ENCODE measurements at regions not wholly inside any gene's neighbourhood (a gene's known extent, or its start where the extent isn't known, plus 50 kb on each side); places are given as distances from the start of the nearest gene placed in this dataset.
"Not testable (repeated sequence)": the region's sequence is repeated elsewhere in the genome, so short reads cannot be mapped to it uniquely, and the experiment has no call there.

- Histone ChIP-seq H3K79me2 (ENCODE audit: control insufficient read depth, insufficient read depth, low read length) (no peaks in the 10 kb centered on the region), H2BK15ac (replicated peaks; ENCODE audit: low read depth) (no peak overlapping the region), H3K23ac (ENCODE audit: low read length) (no peak overlapping the region), H2AK5ac (ENCODE audit: low read length) (no peak overlapping the region), H3K27me3 (ENCODE audit: insufficient read depth, low read length, poor library complexity) (no peaks in the 10 kb centered on the region), H3K9ac (ENCODE audit: low read length) (no peak overlapping the region), H3K27ac (ENCODE audit: low read depth, low read length) (no peak overlapping the region), H2BK5ac (ENCODE audit: low read length) (no peak overlapping the region), H3K36me3 (ENCODE audit: control insufficient read depth, insufficient read depth, low read length) (no peaks in the 10 kb centered on the region), H3K4me3 (ENCODE audit: low read length) (no peak overlapping the region), H4K8ac (ENCODE audit: low read depth, low read length) (no peak overlapping the region), H3K56ac (ENCODE audit: low read length) (no peak overlapping the region), H3K4me2 (ENCODE audit: low read length) (no peak overlapping the region), H3K18ac (ENCODE audit: low read length) (no peak overlapping the region), H4K5ac (ENCODE audit: low read length) (no peak overlapping the region), H3K79me1 (ENCODE audit: low read length) (no peaks in the 10 kb centered on the region), H2BK120ac (ENCODE audit: low read depth, low read length) (no peak overlapping the region), H3K4ac (ENCODE audit: low read depth, low read length) (no peak overlapping the region), H3K4me1 (ENCODE audit: control insufficient read depth, low read depth, low read length) (no peaks in the 10 kb centered on the region)
- no CpG with 5 or more reads among the region's 4 CpGs for WGBS (ENCODE audit: extremely low coverage, insufficient coverage, low lambda C conversion rate)
- DNase-seq: peak; percentile 21
Measured at GRCh38 chr2:84306361-84306760, 152.7 kb downstream of the SUCLG1 start.

- WGBS (ENCODE audit: extremely low coverage, insufficient coverage, low lambda C conversion rate): no CpG with 5 or more reads among the region's 3 CpGs
- DNase-seq: peak; percentile 84
- H3K27me3 ChIP-seq (ENCODE audit: insufficient read depth, low read length, poor library complexity): no peaks in the 10 kb centered on the region
Measured at GRCh38 chr2:84302513-84303412, 156.3 kb downstream of the SUCLG1 start.

GRCh38 chr2:84301717-84302116 lies 157.4 kb downstream of the SUCLG1 start:
- no peak overlapping the region for H3K23ac ChIP-seq (ENCODE audit: low read length)
- H3K4me3 ChIP-seq (ENCODE audit: low read length): no peak overlapping the region
- H3K18ac ChIP-seq (ENCODE audit: low read length): no peak overlapping the region
- WGBS (ENCODE audit: extremely low coverage, insufficient coverage, low lambda C conversion rate): 100% methylated on average over 2 of the region's 6 CpGs
- peak; percentile 19 for DNase-seq
- H3K27me3 ChIP-seq (ENCODE audit: insufficient read depth, low read length, poor library complexity): no peaks in the 10 kb centered on the region
- H3K36me3 ChIP-seq (ENCODE audit: control insufficient read depth, insufficient read depth, low read length): no peaks in the 10 kb centered on the region
- no peaks in the 10 kb centered on the region for H3K79me2 ChIP-seq (ENCODE audit: control insufficient read depth, insufficient read depth, low read length)
- H4K5ac ChIP-seq (ENCODE audit: low read length): no peak overlapping the region
- H3K4ac ChIP-seq (ENCODE audit: low read depth, low read length): no peak overlapping the region
- no peak overlapping the region for H3K9ac ChIP-seq (ENCODE audit: low read length)
- H2BK15ac ChIP-seq (replicated peaks; ENCODE audit: low read depth): no peak overlapping the region
- no peak overlapping the region for H4K8ac ChIP-seq (ENCODE audit: low read depth, low read length)
- H3K56ac ChIP-seq (ENCODE audit: low read length): no peak overlapping the region
- no peak overlapping the region for H2AK5ac ChIP-seq (ENCODE audit: low read length)
- H2BK5ac ChIP-seq (ENCODE audit: low read length): no peak overlapping the region
- H3K4me1 ChIP-seq (ENCODE audit: control insufficient read depth, low read depth, low read length): no peaks in the 10 kb centered on the region
- no peak overlapping the region for H3K4me2 ChIP-seq (ENCODE audit: low read length)
- H2BK120ac ChIP-seq (ENCODE audit: low read depth, low read length): no peak overlapping the region
- H3K27ac ChIP-seq (ENCODE audit: low read depth, low read length): no peak overlapping the region
- no peaks in the 10 kb centered on the region for H3K79me1 ChIP-seq (ENCODE audit: low read length)

More at GRCh38 chr2:84302513-84303412, 156.3 kb downstream of the SUCLG1 start:
- H3K4me3 ChIP-seq (ENCODE audit: low read length): no peak overlapping the region
- H3K79me2 ChIP-seq (ENCODE audit: control insufficient read depth, insufficient read depth, low read length): no peaks in the 10 kb centered on the region
- H3K23ac ChIP-seq (ENCODE audit: low read length): no peak overlapping the region
- no peak overlapping the region for H3K4me2 ChIP-seq (ENCODE audit: low read length)
- no peak overlapping the region for H4K5ac ChIP-seq (ENCODE audit: low read length)
- H4K8ac ChIP-seq (ENCODE audit: low read depth, low read length): no peak overlapping the region
- H2BK15ac ChIP-seq (replicated peaks; ENCODE audit: low read depth): no peak overlapping the region
- H3K27ac ChIP-seq (ENCODE audit: low read depth, low read length): no peak overlapping the region
- H3K4ac ChIP-seq (ENCODE audit: low read depth, low read length): no peak overlapping the region
- H3K9ac ChIP-seq (ENCODE audit: low read length): no peak overlapping the region
- H2BK120ac ChIP-seq (ENCODE audit: low read depth, low read length): no peak overlapping the region
- no peaks in the 10 kb centered on the region for H3K4me1 ChIP-seq (ENCODE audit: control insufficient read depth, low read depth, low read length)
- H2BK5ac ChIP-seq (ENCODE audit: low read length): no peak overlapping the region
- H3K36me3 ChIP-seq (ENCODE audit: control insufficient read depth, insufficient read depth, low read length): no peaks in the 10 kb centered on the region
- peak overlapping the region; percentile 47 for H3K56ac ChIP-seq (ENCODE audit: low read length)
- no peak overlapping the region for H3K18ac ChIP-seq (ENCODE audit: low read length)
- H2AK5ac ChIP-seq (ENCODE audit: low read length): no peak overlapping the region
- H3K79me1 ChIP-seq (ENCODE audit: low read length): no peaks in the 10 kb centered on the region

GRCh38 chr2:84300696-84301029 lies 158.4 kb downstream of the SUCLG1 start:
- H3K79me2 ChIP-seq (ENCODE audit: control insufficient read depth, insufficient read depth, low read length): no peaks in the 10 kb centered on the region
- H3K4ac ChIP-seq (ENCODE audit: low read depth, low read length): no peak overlapping the region
- H3K4me2 ChIP-seq (ENCODE audit: low read length): no peak overlapping the region
- H3K9ac ChIP-seq (ENCODE audit: low read length): no peak overlapping the region
- H2AK5ac ChIP-seq (ENCODE audit: low read length): no peak overlapping the region
- H3K27ac ChIP-seq (ENCODE audit: low read depth, low read length): no peak overlapping the region
- WGBS (ENCODE audit: extremely low coverage, insufficient coverage, low lambda C conversion rate): no CpG with 5 or more reads among the region's 4 CpGs
- no peak overlapping the region for H3K18ac ChIP-seq (ENCODE audit: low read length)
- DNase-seq: no peak
- H3K4me3 ChIP-seq (ENCODE audit: low read length): no peak overlapping the region
- no peaks in the 10 kb centered on the region for H3K36me3 ChIP-seq (ENCODE audit: control insufficient read depth, insufficient read depth, low read length)
- no peaks in the 10 kb centered on the region for H3K4me1 ChIP-seq (ENCODE audit: control insufficient read depth, low read depth, low read length)
- H3K79me1 ChIP-seq (ENCODE audit: low read length): no peaks in the 10 kb centered on the region
- H2BK15ac ChIP-seq (replicated peaks; ENCODE audit: low read depth): no peak overlapping the region
- H2BK5ac ChIP-seq (ENCODE audit: low read length): no peak overlapping the region
- no peak overlapping the region for H3K23ac ChIP-seq (ENCODE audit: low read length)
- H4K5ac ChIP-seq (ENCODE audit: low read length): no peak overlapping the region
- no peak overlapping the region for H4K8ac ChIP-seq (ENCODE audit: low read depth, low read length)
- H3K27me3 ChIP-seq (ENCODE audit: insufficient read depth, low read length, poor library complexity): no peaks in the 10 kb centered on the region
- H3K56ac ChIP-seq (ENCODE audit: low read length): no peak overlapping the region
- H2BK120ac ChIP-seq (ENCODE audit: low read depth, low read length): no peak overlapping the region

- not testable (repeated sequence) for H3K4ac ChIP-seq (ENCODE audit: low read depth, low read length); H3K36me3 ChIP-seq (ENCODE audit: control insufficient read depth, insufficient read depth, low read length); H3K27ac ChIP-seq (ENCODE audit: low read depth, low read length); H3K27me3 ChIP-seq (ENCODE audit: insufficient read depth, low read length, poor library complexity); DNase-seq; H4K8ac ChIP-seq (ENCODE audit: low read depth, low read length); H2BK5ac ChIP-seq (ENCODE audit: low read length); H2BK15ac ChIP-seq (replicated peaks; ENCODE audit: low read depth); H3K4me2 ChIP-seq (ENCODE audit: low read length); H3K56ac ChIP-seq (ENCODE audit: low read length); H3K4me3 ChIP-seq (ENCODE audit: low read length); H3K79me2 ChIP-seq (ENCODE audit: control insufficient read depth, insufficient read depth, low read length); H2AK5ac ChIP-seq (ENCODE audit: low read length); H4K5ac ChIP-seq (ENCODE audit: low read length); H3K9ac ChIP-seq (ENCODE audit: low read length); H3K18ac ChIP-seq (ENCODE audit: low read length); H2BK120ac ChIP-seq (ENCODE audit: low read depth, low read length); H3K79me1 ChIP-seq (ENCODE audit: low read length); H3K23ac ChIP-seq (ENCODE audit: low read length); H3K4me1 ChIP-seq (ENCODE audit: control insufficient read depth, low read depth, low read length)
- WGBS (ENCODE audit: extremely low coverage, insufficient coverage, low lambda C conversion rate): no CpG with 5 or more reads among the region's 8 CpGs
Measured at GRCh38 chr2:84300001-84300695, 158.9 kb downstream of the SUCLG1 start.

Measured in mesendoderm (in vitro differentiated cells).